ENCODE measurements at regions not wholly inside any gene's neighbourhood (a gene's known extent, or its start where the extent isn't known, plus 50 kb on each side); places are given as distances from the start of the nearest gene placed in this dataset.
"Not testable (repeated sequence)": the region's sequence is repeated elsewhere in the genome, so short reads cannot be mapped to it uniquely, and the experiment has no call there.

DNA sequence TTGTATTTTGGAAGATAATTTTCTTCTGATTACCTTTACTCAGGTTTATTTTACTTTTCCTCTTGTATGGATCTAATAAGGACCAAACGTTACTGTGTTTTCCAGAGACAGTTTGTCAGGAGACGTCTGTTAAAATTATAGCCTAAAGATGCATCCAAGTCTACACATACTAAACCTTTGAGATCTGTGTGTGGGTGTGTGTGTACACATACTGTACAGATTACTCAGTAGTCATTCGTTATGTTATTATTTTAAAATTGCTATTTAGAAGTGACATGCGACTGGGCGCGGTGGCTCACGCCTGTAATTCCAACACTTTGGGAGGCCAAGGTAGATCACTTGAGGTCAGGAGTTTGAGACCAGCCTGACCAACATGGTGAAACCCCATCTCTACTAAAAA is 51.6 kb upstream of the CNTLN start:
- no peak overlapping the region for H3K9ac ChIP-seq (ENCODE audit: low read depth in 1 of 3, low read length in 3 of 3)
- H3K9me3 ChIP-seq (ENCODE audit: control insufficient read depth in 3 of 3, low read length in 3 of 3) = no peaks in the 10 kb centered on the region
- no peaks in the 10 kb centered on the region for H3K27me3 ChIP-seq (ENCODE audit: control insufficient read depth in 3 of 3, insufficient read depth in 3 of 3, low read length in 3 of 3)
- no peaks in the 10 kb centered on the region for H3K4me1 ChIP-seq (ENCODE audit: control insufficient read depth in 3 of 3, insufficient read depth in 3 of 3, low read length in 3 of 3)
- H3K36me3 ChIP-seq (ENCODE audit: control insufficient read depth in 3 of 3, insufficient read depth in 3 of 3, low read length in 3 of 3) = no peaks in the 10 kb centered on the region
- no peak overlapping the region for H3K27ac ChIP-seq (ENCODE audit: low read depth, low read length)
- no peak overlapping the region for H3K4me3 ChIP-seq (ENCODE audit: low read length in 3 of 3)

DNA sequence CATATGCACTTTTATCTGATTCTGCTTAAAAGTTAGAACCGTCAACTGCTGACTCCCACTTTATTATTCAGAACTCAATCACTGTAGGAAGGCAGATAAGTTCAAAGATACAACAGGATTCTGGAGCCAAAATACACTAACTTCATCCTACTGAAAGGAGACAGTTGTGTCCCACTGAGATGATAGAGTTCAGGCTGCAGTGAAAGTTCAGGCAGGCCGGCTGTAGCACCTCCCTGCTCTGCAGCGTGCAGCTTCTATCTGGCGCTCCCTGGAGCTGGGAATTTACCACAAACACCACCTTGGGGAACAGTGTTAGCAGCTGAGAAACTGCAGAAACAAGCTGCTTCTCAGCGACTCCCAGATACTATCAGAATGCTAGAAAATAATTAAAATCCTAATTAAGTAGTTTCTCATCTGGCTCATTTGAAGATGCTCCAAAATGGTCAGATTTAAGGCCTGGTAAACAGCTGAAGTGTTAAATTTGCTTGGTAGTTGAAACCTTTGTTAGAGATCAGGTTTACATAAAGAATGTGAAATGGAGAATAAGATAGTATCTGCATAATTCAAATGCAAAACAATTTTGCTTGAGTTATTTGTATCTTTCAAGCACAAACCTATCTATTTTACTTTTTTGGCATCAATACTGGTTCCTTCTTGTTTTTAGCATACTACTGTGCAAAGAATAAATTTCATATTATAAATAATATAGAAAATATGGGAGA is 52.3 kb upstream of the CNTLN start:
- no peaks in the 10 kb centered on the region for H3K27me3 ChIP-seq (ENCODE audit: control insufficient read depth in 3 of 3, insufficient read depth in 3 of 3, low read length in 3 of 3)

GRCh38 chr9:17081814-17082213 is 53.0 kb upstream of the CNTLN start:
- H3K9me3 ChIP-seq (ENCODE audit: control insufficient read depth in 3 of 3, low read length in 3 of 3) = no peaks in the 10 kb centered on the region
- H3K27ac ChIP-seq (ENCODE audit: low read depth, low read length) = no peak overlapping the region
- H3K36me3 ChIP-seq (ENCODE audit: control insufficient read depth in 3 of 3, insufficient read depth in 3 of 3, low read length in 3 of 3) = no peaks in the 10 kb centered on the region
- no peak overlapping the region for H3K9ac ChIP-seq (ENCODE audit: low read depth in 1 of 3, low read length in 3 of 3)
- no peak overlapping the region for H3K4me3 ChIP-seq (ENCODE audit: low read length in 3 of 3)
- H3K27me3 ChIP-seq (ENCODE audit: control insufficient read depth in 3 of 3, insufficient read depth in 3 of 3, low read length in 3 of 3) = no peaks in the 10 kb centered on the region
- no peaks in the 10 kb centered on the region for H3K4me1 ChIP-seq (ENCODE audit: control insufficient read depth in 3 of 3, insufficient read depth in 3 of 3, low read length in 3 of 3)

More for the DNA sequence above, 52.3 kb upstream of the CNTLN start:
- Histone ChIP-seq H3K27ac (ENCODE audit: low read depth, low read length) (no peak overlapping the region), H3K36me3 (ENCODE audit: control insufficient read depth in 3 of 3, insufficient read depth in 3 of 3, low read length in 3 of 3) (no peaks in the 10 kb centered on the region), H3K9ac (ENCODE audit: low read depth in 1 of 3, low read length in 3 of 3) (no peak overlapping the region), H3K9me3 (ENCODE audit: control insufficient read depth in 3 of 3, low read length in 3 of 3) (no peaks in the 10 kb centered on the region), H3K4me3 (ENCODE audit: low read length in 3 of 3) (no peak overlapping the region), H3K4me1 (ENCODE audit: control insufficient read depth in 3 of 3, insufficient read depth in 3 of 3, low read length in 3 of 3) (no peaks in the 10 kb centered on the region)

DNA sequence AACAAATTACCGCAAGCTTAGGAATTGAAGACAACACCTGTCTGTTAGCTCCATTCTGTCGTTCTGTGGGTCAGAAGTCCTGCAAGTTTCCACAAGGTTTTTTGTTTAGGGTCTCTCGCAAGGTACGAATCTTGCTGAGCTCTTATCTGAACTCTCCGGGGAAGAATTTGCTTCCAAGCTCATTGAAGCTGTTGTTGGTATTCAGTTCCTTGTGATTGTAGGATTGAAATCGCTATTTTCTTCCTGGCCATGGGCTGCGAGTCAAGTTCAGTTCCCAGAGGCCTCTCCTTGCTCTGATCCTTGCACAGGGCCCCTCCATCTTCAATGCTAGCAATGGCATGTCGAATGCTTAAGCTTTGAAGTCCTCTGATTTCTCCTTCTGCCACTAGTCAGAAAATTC is 53.5 kb upstream of the CNTLN start:
- H3K27me3 ChIP-seq (ENCODE audit: control insufficient read depth in 3 of 3, insufficient read depth in 3 of 3, low read length in 3 of 3) = no peaks in the 10 kb centered on the region
- no peak overlapping the region for H3K9ac ChIP-seq (ENCODE audit: low read depth in 1 of 3, low read length in 3 of 3)
- no peak overlapping the region for H3K4me3 ChIP-seq (ENCODE audit: low read length in 3 of 3)
- no peaks in the 10 kb centered on the region for H3K4me1 ChIP-seq (ENCODE audit: control insufficient read depth in 3 of 3, insufficient read depth in 3 of 3, low read length in 3 of 3)
- H3K27ac ChIP-seq (ENCODE audit: low read depth, low read length) = no peak overlapping the region
- H3K9me3 ChIP-seq (ENCODE audit: control insufficient read depth in 3 of 3, low read length in 3 of 3) = no peaks in the 10 kb centered on the region
- no peaks in the 10 kb centered on the region for H3K36me3 ChIP-seq (ENCODE audit: control insufficient read depth in 3 of 3, insufficient read depth in 3 of 3, low read length in 3 of 3)

- H3K27ac ChIP-seq (ENCODE audit: low read depth, low read length) = no peak overlapping the region
- H3K27me3 ChIP-seq (ENCODE audit: control insufficient read depth in 3 of 3, insufficient read depth in 3 of 3, low read length in 3 of 3) = no peaks in the 10 kb centered on the region
- H3K4me3 ChIP-seq (ENCODE audit: low read length in 3 of 3) = no peak overlapping the region
- H3K9me3 ChIP-seq (ENCODE audit: control insufficient read depth in 3 of 3, low read length in 3 of 3) = no peaks in the 10 kb centered on the region
- H3K36me3 ChIP-seq (ENCODE audit: control insufficient read depth in 3 of 3, insufficient read depth in 3 of 3, low read length in 3 of 3) = no peaks in the 10 kb centered on the region
- H3K4me1 ChIP-seq (ENCODE audit: control insufficient read depth in 3 of 3, insufficient read depth in 3 of 3, low read length in 3 of 3) = no peaks in the 10 kb centered on the region
- no peak overlapping the region for H3K9ac ChIP-seq (ENCODE audit: low read depth in 1 of 3, low read length in 3 of 3)
Observed at GRCh38 chr9:17075758-17076485, 58.9 kb upstream of the CNTLN start.

- H3K36me3 ChIP-seq (ENCODE audit: control insufficient read depth in 3 of 3, insufficient read depth in 3 of 3, low read length in 3 of 3) = no peaks in the 10 kb centered on the region
- H3K27ac ChIP-seq (ENCODE audit: low read depth, low read length) = no peak overlapping the region
- H3K9me3 ChIP-seq (ENCODE audit: control insufficient read depth in 3 of 3, low read length in 3 of 3) = no peaks in the 10 kb centered on the region
Observed at GRCh38 chr9:17075146-17075757, 59.6 kb upstream of the CNTLN start.

DNA sequence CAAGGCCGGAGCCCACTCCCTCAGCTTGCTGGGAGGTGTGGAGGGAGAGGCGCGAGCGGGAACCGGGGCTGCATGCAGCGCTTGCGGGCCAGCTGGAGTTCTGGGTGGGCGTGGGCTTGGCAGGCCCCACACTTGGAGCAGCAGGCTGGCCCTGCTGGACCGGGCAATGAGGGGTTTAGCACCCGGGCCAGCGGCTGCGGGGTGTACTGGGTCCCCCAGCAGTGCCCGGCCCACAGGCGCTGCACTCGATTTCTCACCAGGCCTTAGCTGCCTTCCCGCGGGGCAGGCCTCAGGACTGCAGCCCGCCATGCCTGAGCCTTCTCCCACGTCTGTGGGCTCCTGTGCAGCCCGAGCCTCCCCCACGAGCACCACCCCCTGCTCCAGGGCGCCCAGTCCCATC is 62.3 kb upstream of the CNTLN start:
- not testable (repeated sequence) for H3K4me1 ChIP-seq (ENCODE audit: control insufficient read depth in 3 of 3, insufficient read depth in 3 of 3, low read length in 3 of 3); H3K27ac ChIP-seq (ENCODE audit: low read depth, low read length); H3K9ac ChIP-seq (ENCODE audit: low read depth in 1 of 3, low read length in 3 of 3); H3K9me3 ChIP-seq (ENCODE audit: control insufficient read depth in 3 of 3, low read length in 3 of 3); H3K27me3 ChIP-seq (ENCODE audit: control insufficient read depth in 3 of 3, insufficient read depth in 3 of 3, low read length in 3 of 3); H3K36me3 ChIP-seq (ENCODE audit: control insufficient read depth in 3 of 3, insufficient read depth in 3 of 3, low read length in 3 of 3); H3K4me3 ChIP-seq (ENCODE audit: low read length in 3 of 3)

More at GRCh38 chr9:17075146-17075757, 59.6 kb upstream of the CNTLN start:
- H3K4me3 ChIP-seq (ENCODE audit: low read length in 3 of 3) = no peak overlapping the region
- H3K4me1 ChIP-seq (ENCODE audit: control insufficient read depth in 3 of 3, insufficient read depth in 3 of 3, low read length in 3 of 3) = no peaks in the 10 kb centered on the region
- no peak overlapping the region for H3K9ac ChIP-seq (ENCODE audit: low read depth in 1 of 3, low read length in 3 of 3)
- H3K27me3 ChIP-seq (ENCODE audit: control insufficient read depth in 3 of 3, insufficient read depth in 3 of 3, low read length in 3 of 3) = no peaks in the 10 kb centered on the region

DNA sequence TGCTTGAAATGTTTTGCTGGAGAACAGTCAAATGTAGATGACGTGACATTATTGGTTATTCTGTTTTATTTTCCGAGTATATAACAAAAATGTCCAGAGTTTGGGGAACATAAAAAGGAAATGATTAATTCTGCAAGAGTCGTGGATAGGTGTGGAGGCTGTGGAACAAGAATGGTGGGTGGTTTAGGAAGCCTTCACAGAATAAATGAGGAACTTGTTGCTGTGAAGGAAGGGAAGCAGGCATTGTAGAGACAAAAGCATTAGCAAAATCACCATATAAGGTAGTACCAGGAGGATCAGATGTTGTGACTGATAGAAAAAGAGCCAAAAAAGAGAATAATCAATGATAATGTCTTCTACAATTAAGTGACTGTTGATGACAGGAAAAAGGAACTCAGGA is 66.2 kb upstream of the CNTLN start:
- Histone ChIP-seq H3K36me3 (ENCODE audit: control insufficient read depth in 3 of 3, insufficient read depth in 3 of 3, low read length in 3 of 3) (no peaks in the 10 kb centered on the region), H3K27me3 (ENCODE audit: control insufficient read depth in 3 of 3, insufficient read depth in 3 of 3, low read length in 3 of 3) (no peaks in the 10 kb centered on the region), H3K4me3 (ENCODE audit: low read length in 3 of 3) (no peak overlapping the region), H3K4me1 (ENCODE audit: control insufficient read depth in 3 of 3, insufficient read depth in 3 of 3, low read length in 3 of 3) (no peaks in the 10 kb centered on the region), H3K27ac (ENCODE audit: low read depth, low read length) (no peak overlapping the region), H3K9me3 (ENCODE audit: control insufficient read depth in 3 of 3, low read length in 3 of 3) (no peaks in the 10 kb centered on the region), H3K9ac (ENCODE audit: low read depth in 1 of 3, low read length in 3 of 3) (no peak overlapping the region)

DNA sequence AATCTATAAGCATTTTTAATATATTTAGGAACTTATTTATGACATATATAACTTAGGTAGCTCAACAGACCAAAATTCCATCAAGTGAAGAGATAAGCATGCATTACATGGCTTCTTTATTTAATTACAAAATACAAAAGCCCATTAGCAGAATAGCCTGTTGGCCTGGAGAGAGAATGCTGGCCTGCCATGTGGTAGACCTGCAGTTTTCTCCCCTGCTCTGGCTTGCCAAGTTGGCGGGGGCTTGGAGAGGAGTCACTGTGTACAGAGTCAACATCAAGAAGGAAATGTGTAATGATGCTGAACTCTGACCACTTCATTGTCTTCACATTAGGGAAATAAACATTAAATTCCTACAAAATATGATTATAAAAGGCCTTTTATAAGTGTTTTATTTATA is 69.8 kb upstream of the CNTLN start:
- Histone ChIP-seq H3K4me3 (ENCODE audit: low read length in 3 of 3) (no peak overlapping the region), H3K9ac (ENCODE audit: low read depth in 1 of 3, low read length in 3 of 3) (no peak overlapping the region), H3K27me3 (ENCODE audit: control insufficient read depth in 3 of 3, insufficient read depth in 3 of 3, low read length in 3 of 3) (no peaks in the 10 kb centered on the region)

GRCh38 chr9:17064558-17064957 is 70.3 kb upstream of the CNTLN start:
- no peaks in the 10 kb centered on the region for H3K36me3 ChIP-seq (ENCODE audit: control insufficient read depth in 3 of 3, insufficient read depth in 3 of 3, low read length in 3 of 3)
- no peaks in the 10 kb centered on the region for H3K9me3 ChIP-seq (ENCODE audit: control insufficient read depth in 3 of 3, low read length in 3 of 3)
- H3K4me1 ChIP-seq (ENCODE audit: control insufficient read depth in 3 of 3, insufficient read depth in 3 of 3, low read length in 3 of 3) = no peaks in the 10 kb centered on the region
- H3K27me3 ChIP-seq (ENCODE audit: control insufficient read depth in 3 of 3, insufficient read depth in 3 of 3, low read length in 3 of 3) = no peaks in the 10 kb centered on the region
- no peak overlapping the region for H3K9ac ChIP-seq (ENCODE audit: low read depth in 1 of 3, low read length in 3 of 3)
- H3K4me3 ChIP-seq (ENCODE audit: low read length in 3 of 3) = no peak overlapping the region
- no peak overlapping the region for H3K27ac ChIP-seq (ENCODE audit: low read depth, low read length)

More for the DNA sequence above, 69.8 kb upstream of the CNTLN start:
- H3K4me1 ChIP-seq (ENCODE audit: control insufficient read depth in 3 of 3, insufficient read depth in 3 of 3, low read length in 3 of 3) = no peaks in the 10 kb centered on the region
- no peaks in the 10 kb centered on the region for H3K9me3 ChIP-seq (ENCODE audit: control insufficient read depth in 3 of 3, low read length in 3 of 3)
- no peaks in the 10 kb centered on the region for H3K36me3 ChIP-seq (ENCODE audit: control insufficient read depth in 3 of 3, insufficient read depth in 3 of 3, low read length in 3 of 3)
- no peak overlapping the region for H3K27ac ChIP-seq (ENCODE audit: low read depth, low read length)

Data from skeletal muscle tissue (tissue), 3 donors.